Heart left ventricle (tissue), 16 donors: ENCODE measurements at regions not wholly inside any gene's neighbourhood (a gene's known extent, or its start where the extent isn't known, plus 50 kb on each side); places are given as distances from the start of the nearest gene placed in this dataset.
"Not testable (repeated sequence)": the region's sequence is repeated elsewhere in the genome, so short reads cannot be mapped to it uniquely, and the experiment has no call there.

Experiments used
- ATAC-seq, 4 donors: fragments of 200-7000 bp; cut with Tn5 transposase; one replicate each; pipeline ENCODE4 v1.9.1; 2020 to 2022; ENCODE audit warnings: moderate library complexity in 4 of 4, mild to moderate bottlenecking in 3 of 4, moderate number of reproducible peaks in 1 of 4
- DNase-seq, 5 donors: peaks; one replicate each; pipeline ENCODE4 v3.0.0-alpha.2; 2020
- H3K27ac ChIP-seq, 12 donors: fragments of 200-600 bp; sonication (generic) in 4 of 12; one replicate each; pipeline versions ENCODE4 v1.5.0 to v1.8.0; 2016 to 2022; ENCODE audit warnings: mild to moderate bottlenecking in 2 of 12
- H3K27me3 ChIP-seq, 9 donors: fragments of 200-600 bp; sonication (generic) in 2 of 9; one replicate each; pipeline versions ENCODE4 v1.5.1 to v1.8.0; 2016 to 2022; ENCODE audit warnings: mild to moderate bottlenecking in 3 of 9
- H3K36me3 ChIP-seq, 9 donors: fragments of 200-600 bp; sonication (generic) in 2 of 9; one replicate each; pipeline versions ENCODE4 v1.5.0 to v1.8.0; 2018 to 2022; ENCODE audit warnings: mild to moderate bottlenecking in 2 of 9
- H3K4me1 ChIP-seq, 12 donors: fragments of 200-600 bp; sonication (generic) in 4 of 12; one replicate each; pipeline versions ENCODE4 v1.5.0 to v1.8.0; 2016 to 2022; ENCODE audit warnings: mild to moderate bottlenecking in 3 of 12
- H3K4me3 ChIP-seq, 12 donors: fragments of 200-600 bp; sonication (generic) in 4 of 12; one replicate each; pipeline versions ENCODE4 v1.5.0 to v1.8.0; 2017 to 2022; ENCODE audit warnings: mild to moderate bottlenecking in 9 of 12, moderate library complexity in 4 of 12
- H3K9me3 ChIP-seq, 12 donors: fragments of 200-600 bp; sonication (generic) in 4 of 12; one replicate each; pipeline versions ENCODE4 v1.5.0 to v1.8.0; 2016 to 2022; ENCODE audit warnings: mild to moderate bottlenecking in 1 of 12
- POLR2A ChIP-seq, 2 donors: fragments of 450-650 bp; IDR thresholded peaks; one replicate each; pipeline ENCODE4 v1.6.1; 2017; ENCODE audit warnings: antibody characterized with exemption in 2 of 2, mild to moderate bottlenecking in 2 of 2, moderate library complexity in 2 of 2
- WGBS, 4 donors: extraction: QIAGEN DNeasy Blood & Tissue Kit in 2 of 4; methylation state at CpG; one replicate each; pipeline versions ENCODE4 v1.1.5 to v1.1.7; 2013 to 2018; 5-methylcytosine and 5-hydroxymethylcytosine counted together
- intact Hi-C, 10 donors: fragments of 100-400 bp; cut with DNase I; formaldehyde crosslinking; loops; one replicate each; pipeline versions ENCODE4 v1.11.1 to v1.14.2; 2022
- TF ChIP-seq, protein P1 (sequence below), 12 donors: fragments of 200-600 bp; sonication (generic) in 4 of 12; IDR thresholded peaks; one replicate each; pipeline versions ENCODE4 v1.5.0 to v1.8.0; 2018 to 2022; ENCODE audit warnings: antibody characterized with exemption in 12 of 12, mild to moderate bottlenecking in 5 of 12
- donor health status: ischemic (EF 13 %, LVEDD 7.1; RV severe dilation, severe dysfunction).
- donor health status: healthy with polysubstance abuse.
- donor health status: DM: no; HTN: yes; CAD: no.
- donor health status: DM: no; HTN: no; CAD: no.
- donor health status: ischemic (EF 25% LVEDD 6.9; RV normal size, moderate dysfunction).
- donor health status: ischemic (EF 25% LVEDD 5.7; RV mildly dilated, moderate dysfunction).
- donor health status: healthy.
- donor health status: DM: yes; HTN: yes; CAD: no.
- donor health status: ischemic (EF 35%, LVEDD 5.7; RV mildly dilated, moderate dysfunction).
- donor health status: nonischemic (EF 11% LVEDD 7.7; RV severe dilation, severe dysfunction).
- donor health status: DM: yes; HTN: yes; CAD: no.
- donor health status: PGD.
- donor health status: ischemic (EF 29% LVEDD 5.4; RV normal size, mild dysfunction).
- donor health status: nonischemic (EF 23%, LVEDD 6.1; RV moderate dilation, normal function).

DNA sequence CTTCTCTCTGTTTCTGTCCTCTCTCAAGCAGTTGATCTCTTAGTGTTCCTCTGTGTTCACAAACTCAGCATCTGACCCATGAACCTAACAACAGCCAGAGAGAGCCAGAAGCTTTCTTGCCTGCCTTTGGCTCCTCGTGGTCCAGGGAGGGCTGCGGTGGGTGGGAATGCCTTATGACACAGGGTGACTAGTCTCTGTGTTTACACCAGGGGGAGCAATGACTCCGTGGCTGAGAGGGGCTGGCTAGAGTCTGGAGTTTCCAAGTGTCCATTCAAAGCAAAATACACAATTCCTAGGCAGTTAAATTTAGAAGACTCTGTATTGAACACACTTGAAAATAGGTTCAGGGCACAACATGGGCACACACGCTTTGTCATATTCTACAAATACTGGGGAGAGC lies 370.0 kb upstream of the FRG2C start:
- TF ChIP-seq POLR2A (IDR thresholded peaks at IDR 0.05), result no peak
- TF ChIP-seq, protein P1, sequence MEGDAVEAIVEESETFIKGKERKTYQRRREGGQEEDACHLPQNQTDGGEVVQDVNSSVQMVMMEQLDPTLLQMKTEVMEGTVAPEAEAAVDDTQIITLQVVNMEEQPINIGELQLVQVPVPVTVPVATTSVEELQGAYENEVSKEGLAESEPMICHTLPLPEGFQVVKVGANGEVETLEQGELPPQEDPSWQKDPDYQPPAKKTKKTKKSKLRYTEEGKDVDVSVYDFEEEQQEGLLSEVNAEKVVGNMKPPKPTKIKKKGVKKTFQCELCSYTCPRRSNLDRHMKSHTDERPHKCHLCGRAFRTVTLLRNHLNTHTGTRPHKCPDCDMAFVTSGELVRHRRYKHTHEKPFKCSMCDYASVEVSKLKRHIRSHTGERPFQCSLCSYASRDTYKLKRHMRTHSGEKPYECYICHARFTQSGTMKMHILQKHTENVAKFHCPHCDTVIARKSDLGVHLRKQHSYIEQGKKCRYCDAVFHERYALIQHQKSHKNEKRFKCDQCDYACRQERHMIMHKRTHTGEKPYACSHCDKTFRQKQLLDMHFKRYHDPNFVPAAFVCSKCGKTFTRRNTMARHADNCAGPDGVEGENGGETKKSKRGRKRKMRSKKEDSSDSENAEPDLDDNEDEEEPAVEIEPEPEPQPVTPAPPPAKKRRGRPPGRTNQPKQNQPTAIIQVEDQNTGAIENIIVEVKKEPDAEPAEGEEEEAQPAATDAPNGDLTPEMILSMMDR (IDR thresholded peaks at IDR 0.05), result peak; percentile 42 to 85 (median 76)
- intact Hi-C loops, result loop anchor here in 8 of 10 donors (2.0 to 10.0 kb wide), 7 partner anchors 61 to 351 kb away; no protein-coding TSS in a partner anchor
- ATAC-seq, result peak; percentile 67 to 99 (median 96)
- peak; percentile 19 to 62 (median 34) for DNase-seq
- Histone ChIP-seq H3K36me3 (no peaks in the 10 kb centered on the region), H3K4me1 (no peaks in the 10 kb centered on the region), H3K9me3 (peaks cover 0 to 3% (median 0%) of the 10 kb centered on the region in 12 donors), H3K27me3 (peaks cover 0 to 3% (median 0%) of the 10 kb centered on the region in 9 donors), H3K4me3 (no peak overlapping the region), H3K27ac (no peak overlapping the region)
- WGBS, 4 donors, result 4 to 11% (median 7%) methylated on average over 4 of the region's 4 CpGs

DNA sequence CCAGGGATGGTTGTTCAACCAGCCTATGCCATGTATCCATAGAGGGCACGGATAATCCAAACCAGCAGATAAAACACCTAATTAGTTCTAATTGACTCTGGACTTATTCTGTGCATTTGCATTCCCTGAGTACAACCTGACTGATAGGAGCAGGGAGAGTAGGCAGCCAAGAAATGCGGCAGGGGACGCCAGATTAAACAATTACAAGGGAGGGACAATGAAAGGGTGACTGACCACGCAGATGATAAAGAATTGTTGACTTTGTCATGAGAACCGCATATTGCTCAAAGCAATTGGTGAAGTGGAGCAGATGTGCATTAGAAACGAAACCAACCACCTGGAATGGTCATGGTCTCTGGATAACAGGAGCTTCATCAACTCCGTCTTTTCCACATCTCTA lies 369.1 kb upstream of the FRG2C start:
- H3K4me3 ChIP-seq, result no peak overlapping the region
- peaks cover 0 to 3% (median 0%) of the 10 kb centered on the region in 12 donors for H3K9me3 ChIP-seq
- WGBS, 4 donors, result 73 to 81% (median 77%) methylated on average over 7 of the region's 7 CpGs
- DNase-seq, result no peak
- peaks cover 0 to 3% (median 0%) of the 10 kb centered on the region in 9 donors for H3K27me3 ChIP-seq
- no peaks in the 10 kb centered on the region for H3K4me1 ChIP-seq
- TF ChIP-seq, protein P1 (IDR thresholded peaks at IDR 0.05), result no peak
- TF ChIP-seq POLR2A (IDR thresholded peaks at IDR 0.05), result no peak
- H3K27ac ChIP-seq, result no peak overlapping the region
- H3K36me3 ChIP-seq, result no peaks in the 10 kb centered on the region
- no peak for ATAC-seq
- intact Hi-C loops, result loop anchor here in 9 of 10 donors (2.0 to 10.0 kb wide), 7 partner anchors 60 to 350 kb away; no protein-coding TSS in a partner anchor

DNA sequence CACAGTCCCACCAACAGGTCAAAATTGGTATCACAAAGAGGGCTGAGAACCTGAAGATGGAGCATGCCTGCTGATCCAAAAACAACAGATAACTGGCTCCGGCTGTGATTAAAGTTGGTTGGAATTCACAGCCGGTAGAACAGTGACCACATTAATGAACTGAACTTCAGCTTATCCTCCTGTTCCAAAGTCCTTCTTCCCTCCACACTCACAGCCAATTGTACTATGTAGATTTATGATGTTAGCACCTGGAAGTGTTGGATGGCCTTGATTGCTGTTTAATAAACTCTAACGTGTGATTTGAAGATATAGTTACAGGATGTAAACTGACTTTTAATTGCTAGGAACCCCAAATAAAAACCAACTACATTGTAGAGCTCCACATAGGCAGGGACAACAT lies 367.3 kb upstream of the FRG2C start:
- TF ChIP-seq POLR2A (IDR thresholded peaks at IDR 0.05), result no peak
- TF ChIP-seq, protein P1 (IDR thresholded peaks at IDR 0.05), result no peak
- intact Hi-C loops, result loop anchor here in 6 of 10 donors (5.0 to 10.0 kb wide), 5 partner anchors 58 to 348 kb away; no protein-coding TSS in a partner anchor
- ATAC-seq (no peak), DNase-seq (no peak)
- Histone ChIP-seq H3K27me3 (peaks cover 0 to 4% (median 0%) of the 10 kb centered on the region in 9 donors), H3K4me1 (no peaks in the 10 kb centered on the region), H3K36me3 (no peaks in the 10 kb centered on the region), H3K9me3 (peaks cover 0 to 3% (median 0%) of the 10 kb centered on the region in 12 donors), H3K27ac (no peak overlapping the region), H3K4me3 (no peak overlapping the region)
- 55 to 70% (median 58%) methylated on average over 3 of the region's 3 CpGs for WGBS, 4 donors

DNA sequence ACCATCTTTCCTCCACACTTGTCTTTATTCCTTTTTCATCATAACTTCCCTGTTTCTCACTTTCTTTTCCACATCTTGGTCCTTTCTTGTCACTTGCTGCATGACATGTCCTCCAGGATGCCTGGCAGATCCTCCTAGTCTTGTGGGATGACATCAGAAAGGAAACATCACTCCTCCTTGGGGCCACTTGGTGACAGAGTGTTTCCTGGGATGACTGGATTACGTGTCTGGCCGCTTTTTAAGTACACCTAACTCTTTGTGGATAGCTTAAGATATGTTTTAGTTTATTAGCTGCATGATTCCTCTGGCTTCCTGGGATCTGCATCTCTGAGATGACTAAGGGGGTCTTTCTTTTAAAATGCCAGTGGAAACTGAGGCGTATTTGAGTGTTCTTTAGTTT lies 363.5 kb upstream of the FRG2C start:
- ATAC-seq, result no peak
- intact Hi-C loops, result no loop called here
- no peaks in the 10 kb centered on the region for H3K4me1 ChIP-seq
- peaks cover 0 to 3% (median 0%) of the 10 kb centered on the region in 12 donors for H3K9me3 ChIP-seq
- H3K4me3 ChIP-seq, result no peak overlapping the region
- no peak for TF ChIP-seq POLR2A (IDR thresholded peaks at IDR 0.05)
- TF ChIP-seq, protein P1 (IDR thresholded peaks at IDR 0.05), result no peak
- 47 to 53% (median 51%) methylated on average over 3 of the region's 3 CpGs for WGBS, 4 donors
- DNase-seq, result no peak
- H3K27ac ChIP-seq, result no peak overlapping the region
- H3K36me3 ChIP-seq, result no peaks in the 10 kb centered on the region
- H3K27me3 ChIP-seq, result peaks cover 0 to 4% (median 0%) of the 10 kb centered on the region in 9 donors

DNA sequence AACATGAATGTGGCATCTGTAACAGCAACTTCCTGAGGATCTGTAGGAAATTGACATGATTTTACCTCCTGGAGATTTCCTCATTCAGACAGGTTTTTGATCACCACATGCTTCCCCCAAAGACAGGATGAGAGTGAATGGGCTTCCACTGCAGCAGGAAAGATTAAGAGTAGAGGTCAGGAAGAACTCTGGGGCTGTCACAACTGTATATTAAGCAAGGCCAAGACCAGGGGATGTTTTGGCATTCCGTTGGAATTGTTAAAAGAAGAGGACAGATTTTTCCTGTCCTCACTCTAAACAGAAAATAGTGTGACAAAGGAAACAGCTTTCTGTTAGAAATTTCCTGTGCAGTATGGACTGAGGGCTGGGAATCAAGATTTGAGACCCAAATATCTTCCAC lies 363.1 kb upstream of the FRG2C start:
- DNase-seq, ATAC-seq, H3K27me3 ChIP-seq, H3K36me3 ChIP-seq, H3K9me3 ChIP-seq, H3K27ac ChIP-seq, H3K4me1 ChIP-seq, H3K4me3 ChIP-seq, intact Hi-C loops: not testable (repeated sequence)
- WGBS, 4 donors, result 27 to 45% (median 33%) methylated on average over 1 of the region's 1 CpG
